WI38 (cell line): ENCODE measurements at regions not wholly inside any gene's neighbourhood (a gene's known extent, or its start where the extent isn't known, plus 50 kb on each side); places are given as distances from the start of the nearest gene placed in this dataset.

Experiments
- H3K4me3 ChIP-seq: 2 replicates; pipeline ENCODE4 v1.5.1; 2011; ENCODE audit warnings: low read depth, mild to moderate bottlenecking, control low read depth, low read length
- TF ChIP-seq, protein P1 (sequence below): IDR thresholded peaks from 2 replicates; pipeline ENCODE4 v1.5.1; 2012; ENCODE audit warnings: low read depth, mild to moderate bottlenecking, control low read depth, low read length

DNA sequence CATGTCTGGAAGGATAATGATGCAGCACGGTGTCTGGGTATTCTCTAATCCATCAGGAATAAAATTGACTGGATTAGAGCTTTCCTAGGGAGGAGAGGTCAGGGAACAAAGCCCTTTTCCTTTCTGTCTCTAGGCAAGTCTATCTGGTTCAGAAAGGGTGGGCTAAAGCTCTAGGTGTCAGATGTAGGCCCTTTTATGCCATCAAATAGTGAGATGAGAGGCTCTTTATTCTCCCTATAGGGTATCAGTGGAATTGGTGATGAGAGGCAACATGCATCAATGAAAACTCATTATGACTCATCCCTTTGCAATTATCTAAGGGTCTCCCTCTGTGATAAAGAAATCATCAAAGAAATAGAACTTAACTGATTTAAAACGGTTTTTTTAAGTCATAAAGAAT, 328.0 kb upstream of the CRIM1 start:
- H3K4me3 ChIP-seq, result no peak overlapping the region
- TF ChIP-seq, protein P1, sequence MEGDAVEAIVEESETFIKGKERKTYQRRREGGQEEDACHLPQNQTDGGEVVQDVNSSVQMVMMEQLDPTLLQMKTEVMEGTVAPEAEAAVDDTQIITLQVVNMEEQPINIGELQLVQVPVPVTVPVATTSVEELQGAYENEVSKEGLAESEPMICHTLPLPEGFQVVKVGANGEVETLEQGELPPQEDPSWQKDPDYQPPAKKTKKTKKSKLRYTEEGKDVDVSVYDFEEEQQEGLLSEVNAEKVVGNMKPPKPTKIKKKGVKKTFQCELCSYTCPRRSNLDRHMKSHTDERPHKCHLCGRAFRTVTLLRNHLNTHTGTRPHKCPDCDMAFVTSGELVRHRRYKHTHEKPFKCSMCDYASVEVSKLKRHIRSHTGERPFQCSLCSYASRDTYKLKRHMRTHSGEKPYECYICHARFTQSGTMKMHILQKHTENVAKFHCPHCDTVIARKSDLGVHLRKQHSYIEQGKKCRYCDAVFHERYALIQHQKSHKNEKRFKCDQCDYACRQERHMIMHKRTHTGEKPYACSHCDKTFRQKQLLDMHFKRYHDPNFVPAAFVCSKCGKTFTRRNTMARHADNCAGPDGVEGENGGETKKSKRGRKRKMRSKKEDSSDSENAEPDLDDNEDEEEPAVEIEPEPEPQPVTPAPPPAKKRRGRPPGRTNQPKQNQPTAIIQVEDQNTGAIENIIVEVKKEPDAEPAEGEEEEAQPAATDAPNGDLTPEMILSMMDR, result no peak

DNA sequence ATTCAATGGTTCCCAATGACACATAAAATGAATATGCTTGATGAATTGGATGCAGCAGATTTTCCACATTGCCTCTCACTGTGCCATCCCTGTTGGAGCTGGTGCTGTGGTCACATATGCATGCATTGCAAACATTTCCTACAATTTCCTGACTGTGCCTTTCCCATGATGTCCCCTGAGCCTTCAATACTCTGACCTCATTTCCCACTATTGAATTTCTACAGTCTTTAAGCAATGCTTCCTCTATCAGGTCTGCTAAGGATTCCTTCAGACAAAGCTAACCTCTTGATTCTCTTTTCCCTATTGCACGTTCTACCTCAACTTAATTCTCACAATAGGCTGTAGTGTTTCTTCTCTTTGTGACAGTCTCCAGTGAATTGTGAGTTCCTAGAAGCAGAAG, 342.5 kb upstream of the CRIM1 start:
- H3K4me3 ChIP-seq, result no peak overlapping the region
- TF ChIP-seq, protein P1, result no peak

DNA sequence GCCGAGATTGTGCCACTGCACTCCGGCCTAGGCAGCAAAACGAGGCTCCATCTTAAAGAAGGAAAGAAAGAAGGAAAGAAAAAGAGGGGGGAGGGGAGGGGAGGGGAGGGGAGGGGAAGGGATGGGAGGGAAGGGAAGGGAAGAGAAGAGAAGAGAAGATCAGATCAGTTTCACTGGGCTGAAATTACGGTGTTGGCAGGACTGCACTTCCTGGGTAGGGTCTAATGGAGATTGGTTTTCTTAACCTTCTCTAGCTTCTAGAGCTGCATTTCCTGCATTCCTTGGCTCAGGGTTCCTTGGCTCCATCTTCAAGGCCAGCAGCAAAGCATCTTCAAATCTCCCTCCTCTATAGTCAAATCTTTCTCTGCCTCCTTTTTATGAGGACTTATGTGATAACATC, 349.1 kb upstream of the CRIM1 start:
- no peak overlapping the region for H3K4me3 ChIP-seq
- TF ChIP-seq, protein P1, result no peak

DNA sequence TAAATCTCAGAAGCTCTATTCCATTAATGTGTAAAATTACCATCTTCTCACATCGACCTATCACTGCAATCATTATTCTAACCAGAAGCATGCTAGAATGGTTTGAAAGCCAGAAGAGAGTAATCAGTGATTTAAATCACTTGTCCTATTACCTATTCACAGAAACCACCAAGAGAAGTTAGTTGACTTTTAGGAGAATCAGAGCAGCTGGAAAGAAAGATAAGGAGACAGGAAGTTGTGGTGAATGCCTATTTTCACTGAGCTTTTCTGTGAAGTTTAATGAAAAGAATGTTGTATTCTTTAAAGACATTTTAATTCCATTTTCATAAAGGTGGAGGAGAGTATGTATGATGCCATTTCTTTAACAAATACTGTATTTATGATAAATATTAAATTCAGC, 352.6 kb upstream of the CRIM1 start:
- no peak overlapping the region for H3K4me3 ChIP-seq
- TF ChIP-seq, protein P1, result no peak

DNA sequence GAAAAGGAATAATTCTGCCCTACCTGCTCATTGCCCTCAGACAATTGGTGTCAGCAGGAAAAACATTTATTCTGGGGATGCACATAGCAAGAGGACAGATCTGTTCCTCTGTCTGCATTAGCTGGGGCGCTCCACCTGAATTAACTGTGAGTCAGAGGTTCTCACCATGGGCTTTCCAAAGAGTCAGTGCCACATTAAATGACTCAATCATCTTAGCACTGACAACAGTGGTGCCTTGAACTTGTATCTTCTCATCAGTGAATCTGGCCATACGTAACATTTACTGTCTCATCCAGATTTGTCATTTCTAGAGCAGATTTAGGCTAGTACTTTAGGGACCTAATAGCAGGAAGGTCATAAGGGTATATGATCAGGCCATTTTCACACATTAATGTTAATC, 358.1 kb upstream of the CRIM1 start:
- H3K4me3 ChIP-seq, result no peak overlapping the region
- TF ChIP-seq, protein P1, result no peak

DNA sequence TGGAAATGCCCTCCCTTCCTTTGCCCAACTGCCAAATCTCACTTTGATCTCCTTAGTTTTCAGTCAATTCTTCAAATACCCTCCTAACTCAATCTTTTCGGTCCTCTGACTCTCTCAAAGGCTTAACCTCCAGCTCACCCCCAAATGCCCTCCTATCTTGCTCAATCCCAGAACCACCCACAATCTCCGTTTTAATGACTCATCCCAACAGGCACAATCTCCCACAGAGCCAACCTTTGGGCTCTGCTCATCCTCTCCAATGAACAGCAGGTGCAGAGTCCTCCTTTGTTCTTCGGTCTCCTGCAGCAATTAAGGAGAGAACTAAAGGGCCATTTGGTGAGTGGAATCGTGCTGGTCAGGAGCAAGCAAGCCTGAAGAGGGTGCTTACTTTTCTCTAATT, 366.1 kb upstream of the CRIM1 start:
- H3K4me3 ChIP-seq, result no peak overlapping the region
- TF ChIP-seq, protein P1, result no peak

DNA sequence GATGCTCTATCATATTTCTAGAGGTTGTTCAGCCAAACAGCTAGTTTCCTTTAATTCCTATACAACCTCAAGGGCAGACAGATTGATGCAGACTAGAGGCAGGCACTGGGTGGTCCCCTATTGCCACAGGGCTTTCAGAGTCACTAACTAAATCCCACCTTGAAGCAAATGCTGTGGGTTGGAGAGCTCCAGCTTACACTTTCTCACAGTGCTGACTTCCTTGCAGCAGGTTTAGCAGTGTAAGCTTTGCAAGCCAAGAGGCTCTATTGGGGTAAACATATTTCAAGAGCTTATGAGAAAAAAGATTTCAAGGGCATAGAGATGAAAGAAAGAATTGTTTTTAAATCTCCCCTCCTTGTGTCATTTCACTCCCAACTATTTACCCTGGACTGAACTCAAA, 366.5 kb upstream of the CRIM1 start:
- TF ChIP-seq, protein P1, result no peak
- H3K4me3 ChIP-seq, result no peak overlapping the region
